Neural progenitor cell (in vitro differentiated cells): ENCODE measurements at regions not wholly inside any gene's neighbourhood (a gene's known extent, or its start where the extent isn't known, plus 50 kb on each side); places are given as distances from the start of the nearest gene placed in this dataset.

Experiments
- EZH2 ChIP-seq: fragments of 200-600 bp; sonication (generic); IDR thresholded peaks from 2 replicates; pipeline ENCODE4 v1.6.1; 2017; ENCODE audit warnings: antibody characterized with exemption, mild to moderate bottlenecking, moderate library complexity
- EZH2phosphoT487 ChIP-seq: fragments of 200-600 bp; sonication (generic); IDR thresholded peaks from 2 replicates; pipeline ENCODE4 v1.6.1; 2017; ENCODE audit warnings: antibody characterized with exemption
- TF ChIP-seq, protein P1 (sequence below): fragments of 200-600 bp; sonication (generic); IDR thresholded peaks from 2 replicates; pipeline ENCODE4 v1.5.1; 2017; ENCODE audit warnings: antibody characterized with exemption, mild to moderate bottlenecking

DNA sequence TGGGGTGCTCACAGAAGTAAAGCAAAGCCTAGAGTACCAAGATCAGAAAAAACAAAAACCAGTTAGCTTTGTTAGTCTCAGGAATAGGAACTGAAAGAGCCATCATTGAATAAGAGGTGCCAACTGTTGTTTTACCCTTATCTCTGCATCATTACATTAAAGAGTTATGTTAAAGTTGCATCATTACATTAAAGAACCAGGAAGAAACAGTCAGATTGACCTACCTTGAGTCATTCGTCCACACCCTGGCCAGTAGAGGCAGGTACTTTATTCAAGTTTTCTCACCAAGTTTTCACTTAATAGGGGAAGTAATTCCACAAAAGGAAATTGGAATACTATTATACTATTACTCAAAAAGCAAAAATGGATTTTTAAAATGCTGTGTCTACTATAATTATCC, 121.7 kb upstream of the CNOT2 start:
- no peak for TF ChIP-seq EZH2
- TF ChIP-seq, protein P1, sequence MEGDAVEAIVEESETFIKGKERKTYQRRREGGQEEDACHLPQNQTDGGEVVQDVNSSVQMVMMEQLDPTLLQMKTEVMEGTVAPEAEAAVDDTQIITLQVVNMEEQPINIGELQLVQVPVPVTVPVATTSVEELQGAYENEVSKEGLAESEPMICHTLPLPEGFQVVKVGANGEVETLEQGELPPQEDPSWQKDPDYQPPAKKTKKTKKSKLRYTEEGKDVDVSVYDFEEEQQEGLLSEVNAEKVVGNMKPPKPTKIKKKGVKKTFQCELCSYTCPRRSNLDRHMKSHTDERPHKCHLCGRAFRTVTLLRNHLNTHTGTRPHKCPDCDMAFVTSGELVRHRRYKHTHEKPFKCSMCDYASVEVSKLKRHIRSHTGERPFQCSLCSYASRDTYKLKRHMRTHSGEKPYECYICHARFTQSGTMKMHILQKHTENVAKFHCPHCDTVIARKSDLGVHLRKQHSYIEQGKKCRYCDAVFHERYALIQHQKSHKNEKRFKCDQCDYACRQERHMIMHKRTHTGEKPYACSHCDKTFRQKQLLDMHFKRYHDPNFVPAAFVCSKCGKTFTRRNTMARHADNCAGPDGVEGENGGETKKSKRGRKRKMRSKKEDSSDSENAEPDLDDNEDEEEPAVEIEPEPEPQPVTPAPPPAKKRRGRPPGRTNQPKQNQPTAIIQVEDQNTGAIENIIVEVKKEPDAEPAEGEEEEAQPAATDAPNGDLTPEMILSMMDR: no peak
- TF ChIP-seq EZH2phosphoT487: no peak
